Stimulated activated CD4-positive, alpha-beta T cell treated with anti-CD3 and anti-CD28 coated beads, Interleukin-1b, Interleukin-23, amount 100 ng/mL, for 48 hours (primary cell): ENCODE measurements at regions not wholly inside any gene's neighbourhood (a gene's known extent, or its start where the extent isn't known, plus 50 kb on each side); places are given as distances from the start of the nearest gene placed in this dataset.
A peak's percentile ranks its signal among the peaks of the same experiment; 100 is the strongest.

Experiments
- DNase-seq: peaks from one replicate; pipeline ENCODE4 v3.0.0-alpha.2; 2020

DNA sequence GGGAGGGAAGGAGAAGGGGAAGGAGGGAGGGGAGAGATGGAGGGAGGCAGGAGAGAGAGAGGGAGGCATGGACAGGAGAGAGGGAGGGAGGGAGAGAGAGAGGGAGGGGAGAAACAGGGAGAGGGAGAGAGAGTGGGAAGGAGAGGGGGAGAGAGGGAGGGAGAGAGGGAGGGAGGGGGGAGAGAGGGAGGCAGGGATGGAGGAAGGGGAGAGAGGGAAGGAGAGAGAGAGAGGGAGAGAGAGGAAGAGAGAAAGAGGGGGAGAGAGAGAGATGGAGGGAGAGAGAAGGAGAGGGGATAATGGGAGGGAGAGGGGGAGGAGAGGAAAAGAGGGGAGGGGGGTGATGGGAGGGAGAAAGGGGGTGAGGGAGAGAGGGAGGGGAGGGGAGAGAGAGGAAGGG is 86.8 kb upstream of the VSTM2B start:
- no peak for DNase-seq

DNA sequence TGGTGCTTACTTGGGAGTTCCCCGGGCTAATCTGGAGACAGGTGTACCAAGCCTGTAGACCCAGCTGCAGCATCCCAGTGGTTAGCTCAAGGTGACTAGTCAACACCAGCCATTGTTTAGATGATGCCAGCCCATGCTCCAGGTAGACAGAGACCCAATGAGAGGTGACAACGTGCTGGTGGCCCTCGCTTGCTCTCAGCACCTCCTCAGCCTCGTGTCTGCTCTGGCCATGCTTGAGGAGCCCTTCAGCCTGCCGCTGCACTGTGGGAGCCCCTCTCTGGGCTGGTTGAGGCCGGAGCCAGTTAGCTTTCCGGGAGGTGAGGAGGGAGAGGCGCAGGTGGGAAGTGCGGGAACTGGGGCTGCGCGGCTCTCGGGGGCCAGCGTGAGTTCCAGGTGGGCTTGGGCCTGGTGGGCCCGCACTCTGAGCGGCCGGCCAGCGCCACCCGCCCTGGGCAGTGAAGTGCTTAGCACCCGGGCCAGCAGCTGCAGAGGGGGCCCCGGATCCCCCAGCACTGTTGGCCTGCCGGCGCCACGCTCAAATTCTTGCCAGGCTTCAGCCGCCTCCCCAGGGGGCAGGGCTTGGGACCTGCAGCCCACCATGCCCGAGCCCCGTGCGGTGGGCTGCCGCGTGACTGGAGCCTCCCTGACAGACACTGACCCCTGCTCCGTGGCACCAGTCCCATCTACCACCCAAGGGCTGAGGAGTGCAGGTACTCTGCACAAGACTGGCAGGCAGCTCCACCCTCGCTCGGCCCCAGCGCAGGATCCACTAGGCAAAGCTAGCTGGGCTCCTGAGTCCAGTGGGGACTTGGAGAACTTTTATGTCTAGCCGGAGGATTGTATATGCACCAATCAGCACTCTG is 85.9 kb upstream of the VSTM2B start:
- no peak for DNase-seq

DNA sequence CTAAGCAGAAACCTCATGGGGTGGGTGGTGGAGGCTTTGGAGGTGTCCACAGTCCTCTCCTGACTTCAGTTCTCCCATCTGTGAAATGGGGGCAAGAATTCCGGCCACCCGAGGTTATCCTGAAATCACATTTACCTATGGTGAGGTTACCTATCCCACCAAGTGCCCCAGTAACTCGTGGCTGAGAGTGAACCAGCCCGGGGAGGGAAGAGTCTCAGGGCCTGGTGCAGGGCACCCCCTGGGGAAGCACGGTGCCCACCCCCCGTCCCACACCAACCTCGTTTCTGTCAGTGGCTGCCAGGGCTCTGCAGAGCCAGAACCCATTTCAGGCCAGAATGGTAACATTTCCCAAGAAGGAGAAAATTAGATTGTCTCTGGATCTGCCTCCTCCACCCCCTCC is 83.7 kb upstream of the VSTM2B start:
- DNase-seq, result no peak

DNA sequence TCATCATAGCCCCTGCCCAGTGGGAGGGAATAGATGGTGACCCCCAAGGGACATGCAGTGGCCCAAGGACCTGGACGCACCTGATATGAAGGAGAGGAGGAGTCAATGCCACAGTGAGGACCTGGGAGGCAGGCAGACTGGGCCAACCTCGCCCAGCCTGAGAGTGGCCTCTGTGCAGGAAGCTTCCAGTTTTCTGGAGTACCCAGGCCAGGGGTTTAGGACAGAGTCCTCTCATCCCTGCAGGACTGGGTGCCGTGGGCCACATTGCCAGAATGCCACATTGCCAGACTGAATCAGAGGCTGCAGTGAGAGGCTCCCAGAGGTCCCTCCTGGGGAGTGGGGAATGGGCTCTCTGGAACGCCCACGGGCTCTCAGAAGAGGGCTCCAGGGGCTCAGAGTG is 82.9 kb upstream of the VSTM2B start:
- DNase-seq, result no peak

DNA sequence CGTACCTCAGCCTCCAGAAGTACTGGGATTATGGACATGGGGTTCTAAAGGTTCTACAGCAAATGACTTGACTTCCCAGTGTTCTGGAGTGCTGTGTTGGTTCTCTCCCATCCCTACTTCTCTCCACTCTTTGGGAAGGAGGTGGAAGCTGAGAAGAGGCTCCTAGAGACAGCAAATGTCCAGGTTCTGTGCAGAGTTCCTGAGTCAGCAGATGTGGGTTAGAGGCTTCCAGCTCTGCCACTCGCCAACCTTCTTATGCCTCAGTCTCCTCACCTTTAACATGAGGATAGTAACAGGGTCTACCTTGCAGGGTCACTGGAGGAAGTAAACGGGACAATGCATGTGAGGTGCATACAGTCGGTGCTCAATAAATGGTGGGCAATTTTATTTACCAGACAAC is 80.5 kb upstream of the VSTM2B start:
- DNase-seq, result no peak

DNA sequence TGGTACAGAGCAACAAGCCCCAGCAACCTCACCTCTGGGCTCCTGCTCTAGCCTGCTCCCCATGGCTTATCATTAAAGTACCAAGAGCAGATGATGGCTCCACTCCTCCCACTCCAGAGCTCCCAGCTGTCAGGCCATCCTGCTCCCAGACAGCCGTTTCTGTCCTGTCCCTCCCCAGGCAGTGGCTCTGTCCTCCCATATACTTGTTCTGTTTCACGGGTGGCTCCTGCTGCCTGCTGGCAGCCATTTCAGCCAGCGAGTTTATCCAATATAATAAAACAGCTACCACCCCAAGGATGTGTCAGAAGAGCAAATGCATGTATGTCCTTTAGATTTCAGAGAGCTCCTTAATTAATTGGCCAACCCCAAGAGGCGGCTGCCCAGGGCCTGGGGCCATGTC is 79.4 kb upstream of the VSTM2B start:
- DNase-seq, result no peak

DNA sequence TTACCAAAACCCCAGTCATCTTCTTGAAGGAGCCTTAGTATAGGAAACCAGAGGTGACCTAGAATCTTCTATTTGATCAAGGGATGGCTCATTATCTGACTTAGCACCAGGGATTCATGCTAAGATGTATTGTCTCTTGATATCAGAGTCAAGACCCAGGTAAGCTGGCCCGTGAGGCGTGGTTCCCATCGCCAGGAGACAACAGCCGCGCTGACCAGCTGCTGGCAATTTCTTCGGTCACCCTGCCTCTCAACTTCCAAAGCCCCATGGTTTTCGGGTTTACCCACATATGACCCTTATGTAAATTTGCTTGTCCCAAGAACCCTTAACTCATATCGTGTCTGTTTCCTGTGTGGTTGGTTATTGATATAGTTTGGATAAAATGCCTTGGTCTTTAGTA is 77.7 kb upstream of the VSTM2B start:
- DNase-seq, result no peak

DNA sequence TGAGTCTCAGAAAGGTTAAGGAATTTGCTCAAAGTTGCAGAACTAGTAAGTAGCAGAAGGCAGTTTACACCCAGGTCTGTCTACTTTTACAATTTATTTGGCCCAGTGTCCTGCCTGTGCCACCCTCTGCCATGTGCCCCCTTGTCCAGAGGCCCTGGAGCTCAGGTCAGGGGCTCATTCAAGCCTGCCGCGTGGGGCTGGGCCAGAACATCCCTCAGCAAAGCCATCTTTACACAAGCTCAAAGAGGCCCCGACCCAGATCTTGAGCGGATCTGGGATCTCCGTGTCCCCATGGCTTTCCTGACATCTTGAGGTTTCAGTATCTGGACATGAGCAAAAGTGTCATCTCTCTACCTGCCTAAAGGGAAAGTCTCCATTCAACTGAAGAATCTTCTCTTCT is 76.4 kb upstream of the VSTM2B start:
- no peak for DNase-seq

DNA sequence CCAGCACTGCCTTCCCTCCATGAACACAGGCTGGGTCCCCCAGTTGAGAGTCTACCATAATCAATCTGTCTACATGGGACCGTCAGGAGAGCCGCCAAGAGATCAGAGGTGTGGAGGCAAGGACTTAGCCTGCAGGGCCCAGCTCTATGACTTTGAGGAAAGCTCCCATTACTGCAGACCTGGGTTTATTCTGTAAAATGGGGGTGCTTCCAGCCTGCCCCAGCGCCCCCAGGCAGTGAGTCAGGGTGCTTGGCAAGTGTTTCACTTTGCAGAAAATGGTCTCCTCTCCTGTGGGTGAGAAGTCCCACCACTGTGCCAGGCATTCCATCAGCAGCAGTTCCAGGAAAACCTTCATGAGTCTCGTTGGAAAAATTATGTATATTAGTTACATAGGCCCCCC is 75.5 kb upstream of the VSTM2B start:
- DNase-seq, result no peak

DNA sequence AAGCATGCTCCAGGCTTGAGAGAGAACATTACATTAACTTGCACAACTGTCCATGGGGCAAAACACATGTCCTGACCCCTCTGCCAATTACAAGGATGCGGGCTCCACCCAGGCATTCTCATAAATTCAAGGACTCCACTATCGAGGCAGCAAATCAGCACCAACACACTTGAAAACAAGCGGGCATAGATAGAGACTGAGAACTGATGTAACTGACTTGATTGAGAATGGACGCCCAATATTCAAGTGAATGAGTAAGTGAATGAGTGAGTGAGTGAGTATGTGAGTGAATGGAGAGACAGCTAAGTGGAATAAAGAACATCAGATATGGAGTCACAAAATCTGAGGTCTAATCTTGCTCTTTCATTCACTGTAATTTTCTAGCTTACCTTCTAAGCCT is 75.0 kb upstream of the VSTM2B start:
- no peak for DNase-seq

DNA sequence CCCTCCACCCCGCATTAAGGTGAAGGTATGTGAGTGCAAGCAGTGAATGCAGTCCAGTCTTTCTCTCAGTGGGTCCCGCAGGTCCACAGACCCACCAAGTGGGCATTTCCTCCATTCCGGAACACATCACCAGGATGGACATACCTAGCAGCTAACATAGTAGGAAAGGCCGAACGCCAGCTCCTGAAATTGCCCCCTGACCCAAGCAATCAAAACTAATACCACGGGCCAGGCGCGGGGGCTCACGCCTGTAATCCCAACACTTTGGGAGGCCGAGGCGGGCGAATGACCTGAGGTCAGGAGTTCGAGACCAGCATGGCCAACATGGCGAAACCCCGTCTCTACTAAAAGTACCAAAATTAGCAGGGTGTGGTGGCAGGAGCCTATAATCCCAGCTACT is 71.7 kb upstream of the VSTM2B start:
- no peak for DNase-seq

DNA sequence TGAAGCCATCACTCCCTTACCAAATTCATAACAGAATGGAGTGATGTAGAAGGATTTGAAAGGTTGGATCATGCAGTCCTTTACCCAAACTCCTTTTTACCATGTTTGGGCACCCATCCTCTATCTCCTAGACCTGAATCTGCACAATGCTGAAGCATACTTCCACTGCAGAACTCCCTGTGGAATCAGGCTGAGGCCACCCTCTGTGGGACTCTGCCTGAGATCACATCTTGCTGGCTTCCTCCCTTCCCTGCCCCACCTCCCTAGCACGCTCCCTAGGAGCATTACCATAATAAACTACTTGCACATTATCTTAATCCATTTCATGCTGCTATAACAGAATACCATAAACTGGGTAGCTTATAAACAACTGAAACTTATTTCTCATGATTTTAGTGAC is 68.4 kb upstream of the VSTM2B start:
- no peak for DNase-seq

DNA sequence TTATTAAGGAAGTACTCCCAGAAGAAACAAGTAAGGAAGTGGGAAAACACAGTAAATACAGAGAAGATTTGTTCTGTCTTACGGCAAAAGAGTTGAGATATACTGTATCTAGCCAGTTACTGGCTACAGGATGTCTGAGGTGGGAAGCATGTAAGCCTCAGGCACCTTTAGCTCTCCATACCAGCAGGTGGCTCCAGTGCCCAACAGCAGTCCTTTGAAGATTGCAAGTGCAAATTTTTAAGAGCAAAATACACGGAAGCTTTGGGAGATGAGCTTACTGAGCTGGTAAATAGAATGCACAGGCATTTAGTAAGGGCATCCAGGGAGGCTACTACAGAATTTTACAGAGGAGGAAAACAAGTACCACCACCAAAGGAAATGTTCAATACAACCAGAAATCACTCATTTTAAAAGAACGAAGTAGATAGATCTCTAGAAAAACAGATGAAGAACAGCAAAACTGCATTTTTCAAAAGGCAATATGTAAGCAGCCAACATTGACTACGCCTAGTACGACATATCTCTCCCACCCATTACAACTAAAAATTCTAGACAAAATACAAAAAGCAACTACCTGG is 57.9 kb upstream of the VSTM2B start:
- DNase-seq, result peak; percentile 8

DNA sequence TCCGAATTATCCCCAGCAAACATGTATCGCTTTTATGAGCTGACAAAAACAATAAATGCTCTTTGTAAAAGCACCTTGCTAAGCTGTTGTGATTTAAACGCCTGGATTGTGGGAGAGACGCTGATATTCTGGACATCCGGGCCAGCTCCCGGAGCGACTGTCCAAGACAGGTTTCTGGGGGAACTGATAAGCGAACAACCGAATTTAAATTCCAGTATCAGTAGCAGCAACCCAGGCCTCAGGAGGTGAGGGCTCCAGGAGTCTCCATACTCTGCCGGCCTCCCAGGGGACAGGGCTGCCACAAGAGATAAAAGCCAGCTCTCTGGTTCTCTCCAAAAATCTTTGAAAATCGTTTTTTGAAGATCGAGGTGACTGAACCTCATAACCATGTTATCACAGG is 50.3 kb upstream of the VSTM2B start:
- no peak for DNase-seq
